WTC11 (cell line): ENCODE measurements at regions not wholly inside any gene's neighbourhood (a gene's known extent, or its start where the extent isn't known, plus 50 kb on each side); places are given as distances from the start of the nearest gene placed in this dataset.
A peak's percentile ranks its signal among the peaks of the same experiment; 100 is the strongest.

ENCODE experiments used
- ATAC-seq: fragments of 200-7000 bp; cut with Tn5 transposase; 2 replicates; pipeline ENCODE4 v1.10.0; 2021; ENCODE audit warnings: mild to moderate bottlenecking, moderate library complexity
- CTCF ChIA-PET: fragments of 300-600 bp; sonication (Branson Sonifier 250); formaldehyde crosslinking; loops from one replicate; lab custom pipeline; 2021; ENCODE audit warnings: antibody characterized with exemption; lab: Charles Lee
- POLR2A ChIA-PET: fragments of 350-600 bp; sonication (Branson Sonifier 250); formaldehyde crosslinking; loops from one replicate; lab custom pipeline; 2021; ENCODE audit warnings: antibody characterized with exemption; lab: Charles Lee
- DNase-seq: peaks from one replicate; pipeline ENCODE4 v3.0.0; 2021; ENCODE audit warnings: low spot score
- H3K27ac Mint-ChIP-seq: 2 replicates; pipeline ENCODE4 v1.8.0; 2021; ENCODE audit warnings: mixed read lengths
- H3K27me3 Mint-ChIP-seq: 2 replicates; pipeline ENCODE4 v1.8.0; 2021; ENCODE audit warnings: low read depth, mild to moderate bottlenecking, moderate library complexity, mixed read lengths
- H3K36me3 Mint-ChIP-seq: 2 replicates; pipeline ENCODE4 v1.8.0; 2021; ENCODE audit warnings: mixed read lengths
- H3K4me1 Mint-ChIP-seq: 2 replicates; pipeline ENCODE4 v1.8.0; 2022; ENCODE audit warnings: mixed read lengths
- H3K4me3 Mint-ChIP-seq: 2 replicates; pipeline ENCODE4 v1.8.0; 2021; ENCODE audit warnings: mild to moderate bottlenecking, moderate library complexity, mixed read lengths
- H3K9me3 Mint-ChIP-seq: 2 replicates; pipeline ENCODE4 v1.8.0; 2021; ENCODE audit warnings: mixed read lengths
- ATF3 ChIP-seq: sonication (generic); formaldehyde crosslinking; conservative IDR thresholded peaks from 2 replicates; pipeline ENCODE4 v1.8.1; 2022; ENCODE audit warnings: mild to moderate bottlenecking, missing genetic modification reagents
- CTCF ChIP-seq: fragments of 200-600 bp; IDR thresholded peaks from 2 replicates; pipeline ENCODE4 v1.8.0; 2022; ENCODE audit warnings: antibody characterized with exemption
- E2F4 ChIP-seq: sonication (generic); formaldehyde crosslinking; IDR thresholded peaks from 2 replicates; pipeline ENCODE4 v1.8.1; 2022; ENCODE audit warnings: low read depth, mild to moderate bottlenecking, moderate library complexity, missing genetic modification reagents, borderline replicate concordance
- ESRRA ChIP-seq: sonication (generic); formaldehyde crosslinking; IDR thresholded peaks from 2 replicates; pipeline ENCODE4 v1.8.1; 2022; ENCODE audit warnings: mild to moderate bottlenecking, missing genetic modification reagents, borderline replicate concordance
- ETV6 ChIP-seq: sonication (generic); formaldehyde crosslinking; IDR thresholded peaks from 2 replicates; pipeline ENCODE4 v1.8.1; 2022; ENCODE audit warnings: mild to moderate bottlenecking, missing genetic modification reagents
- FOXP4 ChIP-seq: sonication (generic); formaldehyde crosslinking; IDR thresholded peaks from 2 replicates; pipeline ENCODE4 v1.8.0; 2022; ENCODE audit warnings: mild to moderate bottlenecking, missing genetic modification reagents
- GABPB1 ChIP-seq: sonication (generic); formaldehyde crosslinking; IDR thresholded peaks from 2 replicates; pipeline ENCODE4 v1.8.1; 2023; ENCODE audit warnings: mild to moderate bottlenecking, missing genetic modification reagents
- MAX ChIP-seq: sonication (generic); formaldehyde crosslinking; IDR thresholded peaks from 2 replicates; pipeline ENCODE4 v1.8.0; 2022; ENCODE audit warnings: mild to moderate bottlenecking, missing genetic modification reagents
- NFYB ChIP-seq: sonication (generic); formaldehyde crosslinking; conservative IDR thresholded peaks from 2 replicates; pipeline ENCODE4 v1.8.0; 2022; ENCODE audit warnings: low read depth, missing genetic modification reagents
- NR1H2 ChIP-seq: sonication (generic); formaldehyde crosslinking; IDR thresholded peaks from 2 replicates; pipeline ENCODE4 v1.9.0; 2021; ENCODE audit warnings: mild to moderate bottlenecking, moderate library complexity, missing genetic modification reagents
- PRRX2 ChIP-seq: fragments of 250-450 bp; sonication (Bioruptor Pico); IDR thresholded peaks from 2 replicates; pipeline ENCODE4 v1.8.0; 2021; ENCODE audit warnings: mild to moderate bottlenecking
- USF1 ChIP-seq: sonication (generic); formaldehyde crosslinking; IDR thresholded peaks from 2 replicates; pipeline ENCODE4 v1.8.0; 2022; ENCODE audit warnings: mild to moderate bottlenecking, missing genetic modification reagents
- ZNF121 ChIP-seq: sonication (generic); formaldehyde crosslinking; IDR thresholded peaks from 2 replicates; pipeline ENCODE4 v1.8.0; 2023; ENCODE audit warnings: missing genetic modification reagents
- ZNF281 ChIP-seq: sonication (generic); formaldehyde crosslinking; IDR thresholded peaks from 2 replicates; pipeline ENCODE4 v1.8.0; 2023; ENCODE audit warnings: mild to moderate bottlenecking, missing genetic modification reagents
- ZNF317 ChIP-seq: sonication (generic); formaldehyde crosslinking; IDR thresholded peaks from 2 replicates; pipeline ENCODE4 v1.8.1; 2023; ENCODE audit warnings: low read depth, mild to moderate bottlenecking, moderate library complexity, missing genetic modification reagents, borderline replicate concordance
- ZNF512 ChIP-seq: sonication (generic); formaldehyde crosslinking; IDR thresholded peaks from 2 replicates; pipeline ENCODE4 v1.8.1; 2022; ENCODE audit warnings: missing genetic modification reagents, borderline replicate concordance
- ZSCAN18 ChIP-seq: fragments of 250-450 bp; sonication (Bioruptor Pico); IDR thresholded peaks from 2 replicates; pipeline ENCODE4 v2.1.2; 2022; ENCODE audit warnings: mild to moderate bottlenecking, moderate library complexity

- H3K27ac Mint-ChIP-seq: no peak overlapping the region
- DNase-seq (no peak), ATAC-seq (no peak)
- H3K36me3 Mint-ChIP-seq: peaks cover 11% of the 10 kb centered on the region; the same call in 1 of the 2 replicates
- H3K27me3 Mint-ChIP-seq: no peaks in the 10 kb centered on the region; the same call in 1 of the 2 replicates
- peaks cover 19% of the 10 kb centered on the region for H3K4me1 Mint-ChIP-seq
- H3K9me3 Mint-ChIP-seq: peaks cover 15% of the 10 kb centered on the region
- POLR2A ChIA-PET: no interaction called here
- TF ChIP-seq NR1H2 (no peak), ETV6 (CRISPR knock-in tag) (no peak), PRRX2 (CRISPR knock-in tag) (no peak), USF1 (CRISPR knock-in tag) (no peak), ATF3 (CRISPR knock-in tag) (no peak)
- TF ChIP-seq, all 79 proteins: peak for 0
- no peak overlapping the region for H3K4me3 Mint-ChIP-seq
- CTCF ChIA-PET: interaction anchor here (1.2 to 1.3 kb wide), 2 partner anchors 27 to 37 kb away, joined by 3 to 4 read pairs; no protein-coding TSS in a partner anchor
Observed at GRCh38 chr3:72629191-72629631, 219.0 kb downstream of the SHQ1 start.

GRCh38 chr3:72628065-72628464, 220.2 kb downstream of the SHQ1 start:
- DNase-seq (no peak), ATAC-seq (peak; percentile 66)
- ChIA-PET CTCF (no interaction called here), POLR2A (no interaction called here)
- Mint-ChIP-seq H3K27me3 (no peaks in the 10 kb centered on the region), H3K9me3 (peaks cover 12% of the 10 kb centered on the region), H3K27ac (no peak overlapping the region), H3K4me1 (peaks cover 19% of the 10 kb centered on the region), H3K4me3 (no peak overlapping the region), H3K36me3 (peaks cover 11% of the 10 kb centered on the region; the same call in 1 of the 2 replicates)
- TF ChIP-seq MAX (CRISPR knock-in tag): no peak
- no peak for TF ChIP-seq ESRRA (CRISPR knock-in tag)

- no peak overlapping the region for H3K4me3 Mint-ChIP-seq
- peaks cover 7% of the 10 kb centered on the region; the same call in 1 of the 2 replicates for H3K36me3 Mint-ChIP-seq
- POLR2A ChIA-PET: interaction anchor here (0.5 to 1.5 kb wide), 2 partner anchors 115 to 737 kb away, joined by 3 to 4 read pairs; no protein-coding TSS in a partner anchor
- H3K27ac Mint-ChIP-seq: peak overlapping the region; percentile 36; the same call in 1 of the 2 replicates
- H3K4me1 Mint-ChIP-seq: peaks cover 19% of the 10 kb centered on the region
- DNase-seq (no peak), ATAC-seq (no peak)
- CTCF ChIA-PET: no interaction called here
- no peaks in the 10 kb centered on the region for H3K27me3 Mint-ChIP-seq
- H3K9me3 Mint-ChIP-seq: peaks cover 7% of the 10 kb centered on the region
- no peak for TF ChIP-seq ZNF512 (CRISPR knock-in tag)
- no peak for TF ChIP-seq ZNF317 (CRISPR knock-in tag)
- TF ChIP-seq FOXP4 (CRISPR knock-in tag): no peak
- TF ChIP-seq NR1H2: no peak
- TF ChIP-seq CTCF: no peak
- TF ChIP-seq ZNF281 (CRISPR knock-in tag): no peak
- no peak for TF ChIP-seq ZNF121
- TF ChIP-seq E2F4 (CRISPR knock-in tag): no peak
- no peak for TF ChIP-seq USF1 (CRISPR knock-in tag)
- TF ChIP-seq ZSCAN18: no peak
- no peak for TF ChIP-seq GABPB1 (CRISPR knock-in tag)
- no peak for TF ChIP-seq NFYB (CRISPR knock-in tag)
Observed at GRCh38 chr3:72627271-72627670, 221.0 kb downstream of the SHQ1 start.
